ENCODE measurements at regions not wholly inside any gene's neighbourhood (a gene's known extent, or its start where the extent isn't known, plus 50 kb on each side); places are given as distances from the start of the nearest gene placed in this dataset.

DNA sequence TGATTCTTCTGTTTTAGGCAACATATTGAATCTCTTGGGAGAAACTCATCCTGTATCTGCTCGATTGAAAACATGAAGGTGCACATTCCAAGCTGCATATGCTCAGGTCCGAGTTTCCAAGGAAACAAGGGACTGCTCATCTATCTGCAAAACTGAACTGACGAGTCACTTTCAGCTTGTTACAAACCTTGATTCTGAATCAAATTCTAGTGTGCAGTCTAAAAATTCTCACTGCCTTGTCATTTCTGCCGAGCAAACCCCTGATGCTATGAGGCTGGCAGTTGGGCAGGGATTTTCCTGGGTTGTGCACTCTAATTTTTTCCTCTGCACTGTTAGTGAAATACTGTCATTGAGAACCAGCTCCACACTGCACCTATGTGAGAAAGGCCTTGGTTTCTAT is 101.3 kb upstream of the ETAA1 start:
- POLR2A ChIA-PET = no interaction called here
- no peak for ATAC-seq (ENCODE audit: low read depth)
- TF ChIP-seq, protein P1, sequence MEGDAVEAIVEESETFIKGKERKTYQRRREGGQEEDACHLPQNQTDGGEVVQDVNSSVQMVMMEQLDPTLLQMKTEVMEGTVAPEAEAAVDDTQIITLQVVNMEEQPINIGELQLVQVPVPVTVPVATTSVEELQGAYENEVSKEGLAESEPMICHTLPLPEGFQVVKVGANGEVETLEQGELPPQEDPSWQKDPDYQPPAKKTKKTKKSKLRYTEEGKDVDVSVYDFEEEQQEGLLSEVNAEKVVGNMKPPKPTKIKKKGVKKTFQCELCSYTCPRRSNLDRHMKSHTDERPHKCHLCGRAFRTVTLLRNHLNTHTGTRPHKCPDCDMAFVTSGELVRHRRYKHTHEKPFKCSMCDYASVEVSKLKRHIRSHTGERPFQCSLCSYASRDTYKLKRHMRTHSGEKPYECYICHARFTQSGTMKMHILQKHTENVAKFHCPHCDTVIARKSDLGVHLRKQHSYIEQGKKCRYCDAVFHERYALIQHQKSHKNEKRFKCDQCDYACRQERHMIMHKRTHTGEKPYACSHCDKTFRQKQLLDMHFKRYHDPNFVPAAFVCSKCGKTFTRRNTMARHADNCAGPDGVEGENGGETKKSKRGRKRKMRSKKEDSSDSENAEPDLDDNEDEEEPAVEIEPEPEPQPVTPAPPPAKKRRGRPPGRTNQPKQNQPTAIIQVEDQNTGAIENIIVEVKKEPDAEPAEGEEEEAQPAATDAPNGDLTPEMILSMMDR (IDR thresholded peaks at IDR 0.05) = no peak

DNA sequence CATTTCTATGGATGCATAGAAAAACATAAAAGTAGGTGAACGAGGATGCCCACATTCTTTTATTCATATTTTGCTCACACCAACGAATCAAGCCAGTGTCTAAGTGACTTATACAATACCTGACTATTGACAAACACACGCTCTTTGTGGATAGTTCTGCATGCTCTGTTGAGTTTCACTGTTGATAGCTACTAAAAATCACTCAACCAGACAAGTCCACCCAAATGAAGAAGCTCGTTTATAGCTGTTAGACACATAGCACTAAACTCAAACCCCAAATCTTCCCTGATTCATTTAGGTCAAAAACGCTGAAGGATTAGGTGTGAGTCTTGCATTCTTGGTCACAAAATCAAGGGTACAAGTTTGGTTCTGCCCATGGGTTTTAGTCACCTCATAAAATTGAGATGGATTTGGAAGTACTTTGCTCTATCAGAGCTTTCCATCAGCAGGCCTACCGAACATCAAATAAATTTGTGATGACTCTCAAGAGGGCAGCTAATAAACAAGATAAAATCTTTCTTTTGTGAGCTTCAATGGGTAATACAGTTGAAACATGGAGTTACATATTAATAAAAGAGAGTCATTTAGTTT is 92.7 kb upstream of the ETAA1 start:
- Mint-ChIP-seq H3K36me3 (ENCODE audit: low read depth) (no peaks in the 10 kb centered on the region), H3K27ac (no peak overlapping the region), H3K4me1 (no peaks in the 10 kb centered on the region), H3K9me3 (no peaks in the 10 kb centered on the region), H3K27me3 (peaks cover 1% of the 10 kb centered on the region), H3K4me3 (no peak overlapping the region)
- ATAC-seq (ENCODE audit: low read depth) = no peak
- ChIA-PET POLR2A (no interaction called here), CTCF (no interaction called here)
- intact Hi-C loops (cut with micrococcal nuclease) = no loop called here
- TF ChIP-seq, protein P1 (IDR thresholded peaks at IDR 0.05) = no peak
- DNase-seq = no peak

More for the DNA sequence above, 101.3 kb upstream of the ETAA1 start:
- DNase-seq = no peak
- CTCF ChIA-PET = no interaction called here
- Mint-ChIP-seq H3K36me3 (ENCODE audit: low read depth) (no peaks in the 10 kb centered on the region), H3K27me3 (no peaks in the 10 kb centered on the region), H3K4me3 (no peak overlapping the region), H3K4me1 (no peaks in the 10 kb centered on the region), H3K9me3 (no peaks in the 10 kb centered on the region), H3K27ac (no peak overlapping the region)
- intact Hi-C loops (cut with micrococcal nuclease) = no loop called here

DNA sequence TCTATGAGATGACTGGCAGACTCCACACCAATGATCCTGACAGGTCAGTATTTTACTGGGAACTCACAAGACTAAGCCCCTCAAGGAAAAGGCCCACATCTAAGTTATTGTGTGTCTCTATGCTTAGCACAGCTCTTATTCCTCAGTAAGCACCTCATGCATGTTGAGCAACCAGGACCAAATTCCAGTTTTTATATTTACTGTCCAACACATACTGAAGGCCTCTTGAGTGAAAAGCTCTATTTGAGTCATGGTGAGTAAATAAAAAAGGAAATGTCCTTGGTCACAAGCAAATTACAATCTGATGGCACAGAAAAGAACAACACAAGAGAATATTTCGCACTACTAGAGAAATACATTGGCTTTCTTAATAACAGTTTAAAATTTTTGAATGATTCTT is 87.9 kb upstream of the ETAA1 start:
- intact Hi-C loops (cut with micrococcal nuclease) = no loop called here

DNA sequence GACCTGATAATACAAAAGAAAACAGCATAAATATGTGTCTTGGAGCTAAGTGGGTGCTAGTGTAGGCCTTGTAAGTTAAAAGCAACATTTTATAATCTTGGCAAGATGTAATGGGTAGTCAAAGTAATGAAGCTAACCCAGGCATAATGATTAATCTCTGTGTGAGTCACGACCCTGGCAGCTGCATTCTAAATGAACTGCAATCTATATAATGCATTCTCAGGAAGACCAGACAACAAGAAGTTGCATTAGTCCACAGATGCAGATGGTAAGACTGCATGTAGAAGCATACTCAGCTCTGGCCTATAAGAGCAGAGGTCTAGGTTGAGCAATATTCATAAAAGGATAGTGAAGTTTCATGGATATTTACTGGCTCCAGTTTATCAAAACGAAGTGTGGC is 85.6 kb upstream of the ETAA1 start:
- H3K36me3 Mint-ChIP-seq (ENCODE audit: low read depth) = no peaks in the 10 kb centered on the region
- H3K4me1 Mint-ChIP-seq = no peaks in the 10 kb centered on the region
- intact Hi-C loops (cut with micrococcal nuclease) = no loop called here
- H3K27ac Mint-ChIP-seq = no peak overlapping the region
- H3K4me3 Mint-ChIP-seq = no peak overlapping the region
- TF ChIP-seq, protein P1 (IDR thresholded peaks at IDR 0.05) = no peak
- ChIA-PET CTCF (no interaction called here), POLR2A (no interaction called here)
- H3K9me3 Mint-ChIP-seq = no peaks in the 10 kb centered on the region
- no peak for DNase-seq
- H3K27me3 Mint-ChIP-seq = peaks cover 1% of the 10 kb centered on the region
- no peak for ATAC-seq (ENCODE audit: low read depth)

More for the DNA sequence above, 87.9 kb upstream of the ETAA1 start:
- ATAC-seq (ENCODE audit: low read depth) = no peak
- Mint-ChIP-seq H3K4me1 (no peaks in the 10 kb centered on the region), H3K27ac (no peak overlapping the region), H3K4me3 (no peak overlapping the region), H3K27me3 (peaks cover 1% of the 10 kb centered on the region), H3K9me3 (no peaks in the 10 kb centered on the region), H3K36me3 (ENCODE audit: low read depth) (no peaks in the 10 kb centered on the region)
- no peak for DNase-seq
- ChIA-PET POLR2A (no interaction called here), CTCF (no interaction called here)
- TF ChIP-seq, protein P1 (IDR thresholded peaks at IDR 0.05) = no peak

DNA sequence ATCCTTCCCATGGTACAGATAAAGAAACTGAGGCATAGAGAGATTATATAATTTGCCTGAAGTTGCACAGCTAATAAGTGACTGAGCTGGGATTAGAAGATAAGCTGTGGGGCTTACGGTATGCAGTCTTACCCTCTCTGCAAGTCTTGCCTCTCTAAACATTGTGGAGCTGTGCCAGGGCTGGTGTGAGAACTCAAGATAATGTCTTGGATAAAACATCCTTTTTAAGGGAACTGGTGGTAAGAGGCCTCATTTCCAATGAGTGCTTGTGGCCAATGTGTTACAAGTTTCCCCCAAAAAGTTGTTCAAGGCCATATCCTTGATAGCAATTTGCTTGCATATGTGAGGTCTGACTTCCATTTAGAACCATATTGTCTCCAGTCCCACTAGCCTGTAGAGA is 84.3 kb upstream of the ETAA1 start:
- Mint-ChIP-seq H3K4me1 (no peaks in the 10 kb centered on the region), H3K27me3 (peaks cover 1% of the 10 kb centered on the region), H3K27ac (no peak overlapping the region), H3K36me3 (ENCODE audit: low read depth) (no peaks in the 10 kb centered on the region), H3K9me3 (no peaks in the 10 kb centered on the region), H3K4me3 (no peak overlapping the region)
- TF ChIP-seq, protein P1 (IDR thresholded peaks at IDR 0.05) = no peak
- ATAC-seq (ENCODE audit: low read depth) = no peak
- POLR2A ChIA-PET = no interaction called here
- no peak for DNase-seq
- CTCF ChIA-PET = no interaction called here
- intact Hi-C loops (cut with micrococcal nuclease) = no loop called here

Data from activated B cell treated with CpG ODN at 0.5 μM for 24 hours (primary cell).